Endothelial cell (in vitro differentiated cells): ENCODE measurements at regions not wholly inside any gene's neighbourhood (a gene's known extent, or its start where the extent isn't known, plus 50 kb on each side); places are given as distances from the start of the nearest gene placed in this dataset.

Experiments
- DNase-seq: peaks from one replicate; pipeline ENCODE4 v3.0.0; 2021; ENCODE audit warnings: low spot score
- H3K27ac Mint-ChIP-seq: one replicate; pipeline ENCODE4 v1.8.0; 2021; ENCODE audit warnings: mixed read lengths, inconsistent platforms; ENCODE audit not compliant: unreplicated experiment
- H3K27me3 Mint-ChIP-seq: one replicate; pipeline ENCODE4 v1.8.0; 2021; ENCODE audit warnings: mild to moderate bottlenecking, moderate library complexity, mixed read lengths, inconsistent platforms; ENCODE audit not compliant: unreplicated experiment
- H3K36me3 Mint-ChIP-seq: one replicate; pipeline ENCODE4 v1.8.0; 2021; ENCODE audit warnings: mild to moderate bottlenecking, low read depth, mixed read lengths, inconsistent platforms; ENCODE audit not compliant: unreplicated experiment
- H3K4me1 Mint-ChIP-seq: one replicate; pipeline ENCODE4 v1.8.0; 2021; ENCODE audit warnings: mild to moderate bottlenecking, mixed read lengths, inconsistent platforms; ENCODE audit not compliant: unreplicated experiment
- H3K4me3 Mint-ChIP-seq: one replicate; pipeline ENCODE4 v1.8.0; 2021; ENCODE audit warnings: mild to moderate bottlenecking, mixed read lengths, inconsistent platforms; ENCODE audit not compliant: unreplicated experiment
- H3K9me3 Mint-ChIP-seq: one replicate; pipeline ENCODE4 v1.8.0; 2021; ENCODE audit warnings: mixed read lengths, inconsistent platforms; ENCODE audit not compliant: unreplicated experiment
- TF ChIP-seq, protein P1 (sequence below): fragments of 200-600 bp; sonication (generic); IDR thresholded peaks from one replicate; pipeline ENCODE4 v1.5.0; 2021; ENCODE audit warnings: antibody characterized with exemption; ENCODE audit not compliant: unreplicated experiment

DNA sequence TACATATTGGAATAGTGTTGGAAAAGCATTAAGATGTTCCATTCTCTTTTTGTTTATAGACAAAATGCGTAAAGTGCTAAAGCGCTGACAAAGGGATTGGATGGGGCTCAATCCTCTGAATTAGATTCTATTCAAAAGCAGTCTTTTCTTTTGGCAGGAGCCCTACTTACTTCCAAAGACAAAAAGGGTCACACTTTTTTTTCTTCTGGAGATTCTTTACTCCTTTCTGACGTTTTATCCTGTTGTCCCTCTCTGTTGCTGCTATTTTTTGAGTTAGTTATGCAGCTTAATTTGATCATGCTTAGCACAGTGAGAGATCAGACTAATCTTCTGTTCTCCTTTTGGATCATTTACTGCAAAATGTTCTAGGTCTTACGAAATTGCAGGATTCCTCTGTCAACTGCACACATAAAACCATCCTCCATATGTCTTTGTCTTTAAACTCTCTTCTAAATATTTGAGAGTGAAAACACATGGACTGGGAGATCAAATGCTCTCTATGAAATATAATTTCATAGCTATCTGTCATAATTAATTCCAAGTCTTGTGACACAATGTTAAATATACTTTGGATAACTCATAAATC is 656.4 kb upstream of the ADGRL2 start:
- H3K36me3 Mint-ChIP-seq, result no peaks in the 10 kb centered on the region
- DNase-seq, result no peak
- no peaks in the 10 kb centered on the region for H3K4me1 Mint-ChIP-seq
- H3K4me3 Mint-ChIP-seq, result no peak overlapping the region
- H3K27me3 Mint-ChIP-seq, result no peaks in the 10 kb centered on the region
- H3K27ac Mint-ChIP-seq, result no peak overlapping the region
- H3K9me3 Mint-ChIP-seq, result no peaks in the 10 kb centered on the region
- TF ChIP-seq, protein P1, sequence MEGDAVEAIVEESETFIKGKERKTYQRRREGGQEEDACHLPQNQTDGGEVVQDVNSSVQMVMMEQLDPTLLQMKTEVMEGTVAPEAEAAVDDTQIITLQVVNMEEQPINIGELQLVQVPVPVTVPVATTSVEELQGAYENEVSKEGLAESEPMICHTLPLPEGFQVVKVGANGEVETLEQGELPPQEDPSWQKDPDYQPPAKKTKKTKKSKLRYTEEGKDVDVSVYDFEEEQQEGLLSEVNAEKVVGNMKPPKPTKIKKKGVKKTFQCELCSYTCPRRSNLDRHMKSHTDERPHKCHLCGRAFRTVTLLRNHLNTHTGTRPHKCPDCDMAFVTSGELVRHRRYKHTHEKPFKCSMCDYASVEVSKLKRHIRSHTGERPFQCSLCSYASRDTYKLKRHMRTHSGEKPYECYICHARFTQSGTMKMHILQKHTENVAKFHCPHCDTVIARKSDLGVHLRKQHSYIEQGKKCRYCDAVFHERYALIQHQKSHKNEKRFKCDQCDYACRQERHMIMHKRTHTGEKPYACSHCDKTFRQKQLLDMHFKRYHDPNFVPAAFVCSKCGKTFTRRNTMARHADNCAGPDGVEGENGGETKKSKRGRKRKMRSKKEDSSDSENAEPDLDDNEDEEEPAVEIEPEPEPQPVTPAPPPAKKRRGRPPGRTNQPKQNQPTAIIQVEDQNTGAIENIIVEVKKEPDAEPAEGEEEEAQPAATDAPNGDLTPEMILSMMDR, result no peak

DNA sequence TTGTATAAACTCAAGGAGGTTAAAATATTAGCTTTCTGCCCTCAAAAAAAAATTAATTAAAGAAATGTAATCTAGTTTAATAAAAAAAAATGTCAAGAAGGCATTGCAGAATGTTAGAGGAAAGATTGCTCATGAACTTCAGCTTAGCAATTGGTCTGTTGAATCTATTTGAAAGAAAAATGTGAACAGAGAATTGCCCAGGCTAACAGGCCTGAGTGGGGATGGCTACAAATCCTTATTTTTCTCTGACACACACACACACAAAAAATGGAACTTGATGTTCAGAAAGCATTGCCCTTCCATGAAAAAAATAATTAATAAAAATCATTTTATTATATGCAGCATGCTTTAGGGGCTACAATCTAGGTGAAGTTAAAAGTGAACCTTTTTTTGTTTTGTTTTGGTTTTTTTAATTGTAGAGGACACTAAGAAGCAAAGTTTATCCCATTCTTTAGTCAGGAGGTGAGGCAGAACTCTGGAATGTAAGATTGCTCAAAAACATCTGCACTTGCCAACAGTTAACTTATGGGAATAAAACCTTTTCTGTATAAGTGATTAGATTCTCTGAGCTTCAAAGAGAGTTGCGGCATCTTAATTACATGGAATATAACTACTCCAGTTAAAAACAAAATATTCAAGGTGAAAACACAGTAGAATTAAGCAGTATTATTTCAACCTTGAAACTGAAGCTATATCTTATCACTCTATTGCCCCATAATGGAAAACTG is 658.5 kb upstream of the ADGRL2 start:
- Mint-ChIP-seq H3K4me1 (no peaks in the 10 kb centered on the region), H3K27ac (no peak overlapping the region), H3K27me3 (peaks cover 2% of the 10 kb centered on the region), H3K4me3 (no peak overlapping the region), H3K36me3 (no peaks in the 10 kb centered on the region), H3K9me3 (no peaks in the 10 kb centered on the region)
- TF ChIP-seq, protein P1, result no peak
- no peak for DNase-seq

DNA sequence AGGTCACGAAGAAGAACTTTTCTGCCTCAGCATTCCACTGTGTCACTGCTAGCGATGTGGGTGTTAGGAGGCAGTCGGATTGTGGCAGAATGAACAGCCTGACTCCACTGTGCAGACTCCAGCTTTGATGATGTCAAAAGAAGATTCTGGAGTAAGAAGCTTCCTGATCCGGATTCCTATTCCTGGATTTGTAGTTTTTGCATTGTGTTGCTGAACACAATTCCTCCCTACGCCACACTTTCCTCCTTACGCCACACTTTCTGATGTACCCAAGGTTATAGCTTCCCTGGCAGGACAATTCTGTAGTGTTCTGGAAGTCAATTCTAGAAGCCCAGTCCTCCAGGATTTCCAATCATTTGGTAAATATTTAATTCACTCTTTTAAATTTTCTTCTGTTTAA is 665.2 kb upstream of the ADGRL2 start:
- Mint-ChIP-seq H3K27me3 (peaks cover 3% of the 10 kb centered on the region), H3K4me1 (no peaks in the 10 kb centered on the region), H3K27ac (no peak overlapping the region), H3K9me3 (no peaks in the 10 kb centered on the region), H3K4me3 (no peak overlapping the region), H3K36me3 (no peaks in the 10 kb centered on the region)
- no peak for DNase-seq
- TF ChIP-seq, protein P1, result no peak

DNA sequence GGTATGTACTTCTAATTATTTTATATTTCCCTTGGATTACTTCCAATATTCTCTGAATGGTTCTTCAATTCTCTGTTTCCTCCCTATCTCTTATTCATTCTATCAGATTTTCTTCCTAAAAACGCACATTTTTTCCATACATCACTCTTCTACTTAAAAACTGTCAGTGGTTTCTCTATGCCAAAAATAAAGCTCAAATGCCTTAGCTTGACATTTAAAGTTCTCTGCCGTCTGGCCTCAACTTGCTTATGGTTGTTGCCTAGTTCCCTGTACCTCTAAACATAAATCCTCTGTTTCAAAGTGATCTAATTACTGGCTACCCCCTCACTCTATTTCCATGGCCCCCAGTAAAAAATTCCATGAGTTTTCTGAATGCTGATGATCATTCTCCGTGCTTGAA is 671.0 kb upstream of the ADGRL2 start:
- H3K36me3 Mint-ChIP-seq, result no peaks in the 10 kb centered on the region
- H3K4me3 Mint-ChIP-seq, result no peak overlapping the region
- TF ChIP-seq, protein P1, result no peak
- no peak for DNase-seq
- H3K27me3 Mint-ChIP-seq, result no peaks in the 10 kb centered on the region
- H3K9me3 Mint-ChIP-seq, result no peaks in the 10 kb centered on the region
- no peak overlapping the region for H3K27ac Mint-ChIP-seq
- no peaks in the 10 kb centered on the region for H3K4me1 Mint-ChIP-seq

DNA sequence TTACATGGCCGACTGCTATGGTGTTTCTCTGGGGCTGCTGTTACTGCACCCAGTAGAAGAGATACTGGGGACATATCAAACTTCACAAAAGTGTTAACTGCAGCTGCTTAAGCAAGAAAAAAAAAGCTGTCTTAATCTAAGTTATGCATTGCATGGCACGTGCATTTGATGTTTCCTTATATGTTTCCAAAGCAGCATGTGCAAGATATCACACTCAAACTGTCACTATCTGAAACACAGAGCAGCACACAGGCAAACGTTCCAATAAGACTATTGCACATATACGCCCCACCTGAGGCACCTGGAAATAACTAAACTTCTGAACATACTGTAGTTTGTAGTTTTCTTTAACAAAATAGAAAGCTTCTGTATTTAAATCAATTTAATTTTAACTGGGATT is 671.4 kb upstream of the ADGRL2 start:
- H3K36me3 Mint-ChIP-seq, result no peaks in the 10 kb centered on the region

More for the DNA sequence above, 671.4 kb upstream of the ADGRL2 start:
- TF ChIP-seq, protein P1, result no peak
- DNase-seq, result no peak
- no peaks in the 10 kb centered on the region for H3K27me3 Mint-ChIP-seq
- H3K9me3 Mint-ChIP-seq, result no peaks in the 10 kb centered on the region
- no peak overlapping the region for H3K4me3 Mint-ChIP-seq
- H3K4me1 Mint-ChIP-seq, result no peaks in the 10 kb centered on the region
- H3K27ac Mint-ChIP-seq, result no peak overlapping the region
